ENCODE measurements at regions not wholly inside any gene's neighbourhood (a gene's known extent, or its start where the extent isn't known, plus 50 kb on each side); places are given as distances from the start of the nearest gene placed in this dataset.

GRCh38 chr3:146339349-146339748, 88.4 kb upstream of the PLSCR4 start (continued):
- no peak for TF ChIP-seq PHF8 (conservative IDR thresholded peaks at IDR 0.05; ENCODE audit: low read depth, low read length)
- no peak for TF ChIP-seq CTBP2 (IDR thresholded peaks at IDR 0.05; ENCODE audit: borderline replicate concordance, insufficient read depth, insufficient read length, low read length)
